HCT116 (cell line): ENCODE measurements at regions not wholly inside any gene's neighbourhood (a gene's known extent, or its start where the extent isn't known, plus 50 kb on each side); places are given as distances from the start of the nearest gene placed in this dataset.

Experiments used
- ATAC-seq: fragments of 200-7000 bp; cut with Tn5 transposase; 2 replicates; pipeline ENCODE4 v1.9.1; 2020; ENCODE audit warnings: mild to moderate bottlenecking, moderate library complexity
- BruUV-seq: library from RNA; stranded (reverse); fragments of 400-500 nt; replicated peaks from 2 replicates; lab custom pipeline; 2021; lab: Mats Ljungman, UMichigan
- CTCF ChIA-PET: fragments of 300-600 bp; sonication (Branson Sonifier 250); formaldehyde crosslinking; loops from one replicate; lab custom pipeline; 2021; ENCODE audit warnings: antibody characterized with exemption; lab: Charles Lee
- POLR2A ChIA-PET: fragments of 300-600, 350-600 bp; sonication (Branson Sonifier 250); formaldehyde crosslinking; loops from one replicate; lab custom pipeline; 2021; ENCODE audit warnings: antibody characterized with exemption; lab: Charles Lee
- RAD21 ChIA-PET, 2 experiments: fragments of 300-600 bp; sonication (Branson Sonifier 250); formaldehyde crosslinking; loops; one replicate each; lab custom pipeline; 2023; ENCODE audit warnings: low total read pairs in 2 of 2; ENCODE audit not compliant: uncharacterized antibody in 2 of 2, unreplicated experiment in 2 of 2, low non-redundant PET in 1 of 2; lab: Charles Lee
- DNase-seq: peaks from one replicate; pipeline ENCODE4 v3.0.0-alpha.2; 2010; ENCODE audit warnings: low read depth, low spot score
- H2AFZ ChIP-seq: fragments of 200-600 bp; shearing (Covaris generic), sonication (generic); 2 replicates; pipeline ENCODE4 v1.6.1; 2017; ENCODE audit warnings: low read depth, mixed run types, mixed read lengths, antibody characterized with exemption, low read length; ENCODE audit not compliant: poor library complexity, severe bottlenecking
- H3K27ac ChIP-seq: 2 replicates; pipeline ENCODE4 v1.5.1; 2012; ENCODE audit warnings: low read depth, low read length
- H3K27me3 ChIP-seq: fragments of 200-600 bp; sonication (generic); 2 replicates; pipeline ENCODE4 v1.6.1; 2016; ENCODE audit warnings: mixed run types, low read length, mixed read lengths; ENCODE audit not compliant: insufficient read depth
- H3K36me3 ChIP-seq, 2 experiments: fragments of 200-500 bp in 1 of 2; fragments of 200-600 bp in 1 of 2; sonication (Bioruptor generic) in 1 of 2; sonication (generic) in 1 of 2; 2 replicates each; pipeline versions ENCODE4 v1.5.1 to v1.6.1; 2014 to 2016; ENCODE audit warnings: low read length in 2 of 2, inconsistent platforms in 1 of 2, mixed read lengths in 1 of 2, mixed run types in 1 of 2; ENCODE audit not compliant: insufficient read depth in 2 of 2, control insufficient read depth in 1 of 2
- H3K4me1 ChIP-seq, 2 experiments: fragments of 200-600 bp in 1 of 2; sonication (generic) in 1 of 2; 2 replicates each; pipeline versions ENCODE4 v1.5.1 to v1.6.1; 2012 to 2017; ENCODE audit warnings: low read length in 2 of 2, inconsistent platforms in 1 of 2, mild to moderate bottlenecking in 1 of 2, mixed read lengths in 1 of 2, mixed run types in 1 of 2, moderate library complexity in 1 of 2; ENCODE audit not compliant: insufficient read depth in 2 of 2, control insufficient read depth in 1 of 2
- H3K4me2 ChIP-seq: fragments of 200-600 bp; sonication (generic); 2 replicates; pipeline ENCODE4 v1.6.1; 2017; ENCODE audit warnings: mixed run types, low read length, mixed read lengths
- H3K4me3 ChIP-seq, 2 experiments: fragments of 200-600 bp in 1 of 2; sonication (generic) in 1 of 2; replicated peaks in 1 of 2; 2 replicates each; pipeline ENCODE4 v1.5.1; 2011 to 2016; ENCODE audit warnings: low read length in 2 of 2, control low read depth in 1 of 2, low read depth in 1 of 2, mild to moderate bottlenecking in 1 of 2, mixed read lengths in 1 of 2, mixed run types in 1 of 2
- H3K79me2 ChIP-seq: fragments of 200-600 bp; sonication (generic); 2 replicates; pipeline ENCODE4 v1.6.1; 2017; ENCODE audit warnings: mild to moderate bottlenecking, mixed run types, low read length, moderate library complexity, mixed read lengths; ENCODE audit not compliant: insufficient read depth
- H3K9ac ChIP-seq: fragments of 200-600 bp; sonication (generic); 2 replicates; pipeline ENCODE4 v1.6.1; 2016; ENCODE audit warnings: low read length, mixed read lengths
- H3K9me2 ChIP-seq: fragments of 200-600 bp; sonication (generic), shearing (Covaris generic); 2 replicates; pipeline ENCODE4 v1.6.1; 2017; ENCODE audit warnings: mixed run types, mild to moderate bottlenecking, moderate library complexity; ENCODE audit not compliant: insufficient read depth
- H3K9me3 ChIP-seq, 2 experiments: fragments of 200-500 bp in 1 of 2; fragments of 200-600 bp in 1 of 2; sonication (Bioruptor generic) in 1 of 2; sonication (generic) in 1 of 2; 2 replicates each; pipeline ENCODE4 v1.6.1; 2014 to 2017; ENCODE audit warnings: low read length in 2 of 2, mixed read lengths in 2 of 2, inconsistent platforms in 1 of 2, low read depth in 1 of 2, mild to moderate bottlenecking in 1 of 2, mixed run types in 1 of 2, moderate library complexity in 1 of 2; ENCODE audit not compliant: control insufficient read depth in 1 of 2, insufficient read depth in 1 of 2
- H4K20me1 ChIP-seq: fragments of 200-600 bp; sonication (generic), shearing (Covaris generic); 2 replicates; pipeline ENCODE4 v1.6.1; 2017; ENCODE audit warnings: mixed run types, mild to moderate bottlenecking, moderate library complexity; ENCODE audit not compliant: insufficient read depth
- CBX3 ChIP-seq: IDR thresholded peaks from 2 replicates; pipeline ENCODE4 v1.6.1; 2012; ENCODE audit warnings: low read depth
- ELF1 ChIP-seq: IDR thresholded peaks from 2 replicates; pipeline ENCODE4 v1.6.1; 2012; ENCODE audit warnings: low read depth, borderline replicate concordance
- EZH2 ChIP-seq: fragments of 200-600 bp; sonication (generic); IDR thresholded peaks from 2 replicates; pipeline ENCODE4 v1.6.1; 2017; ENCODE audit warnings: antibody characterized with exemption, mixed run types
- EZH2phosphoT487 ChIP-seq: fragments of 200-600 bp; IDR thresholded peaks from 2 replicates; pipeline ENCODE4 v1.6.1; 2018; ENCODE audit warnings: antibody characterized with exemption, borderline replicate concordance
- JUND ChIP-seq: IDR thresholded peaks from 2 replicates; pipeline ENCODE4 v1.6.1; 2012
- POLR2AphosphoS5 ChIP-seq: IDR thresholded peaks from 2 replicates; pipeline ENCODE4 v1.6.1; 2011; ENCODE audit warnings: mild to moderate bottlenecking, low read depth, low read length, moderate library complexity
- SIN3A ChIP-seq: IDR thresholded peaks from 2 replicates; pipeline ENCODE4 v1.6.1; 2012; ENCODE audit warnings: low read depth
- SP1 ChIP-seq: IDR thresholded peaks from 2 replicates; pipeline ENCODE4 v1.6.1; 2012; ENCODE audit warnings: low read depth
- YY1 ChIP-seq: IDR thresholded peaks from 2 replicates; pipeline ENCODE4 v1.6.1; 2011; ENCODE audit warnings: low read length, low read depth, moderate library complexity, mild to moderate bottlenecking; ENCODE audit not compliant: insufficient replicate concordance; ENCODE audit errors: extremely low read depth
- ZFX ChIP-seq: fragments of 450-650 bp; IDR thresholded peaks from 2 replicates; pipeline ENCODE4 v1.6.1; 2017
- ZNF274 ChIP-seq: fragments of 200-500 bp; sonication (Bioruptor generic); IDR thresholded peaks from 2 replicates; pipeline ENCODE4 v1.6.1; 2014; ENCODE audit warnings: mild to moderate bottlenecking, low read depth, low read length, inconsistent platforms
- intact Hi-C: fragments of 100-400 bp; cut with micrococcal nuclease; formaldehyde crosslinking; loops from 2 replicates; pipeline ENCODE4 v1.10.0; 2022
- TF ChIP-seq, protein P1 (sequence below): IDR thresholded peaks from 2 replicates; pipeline ENCODE4 v1.6.1; 2012
- TF ChIP-seq, protein P2 (sequence below): IDR thresholded peaks from 2 replicates; pipeline ENCODE4 v1.6.1; 2012
- TF ChIP-seq, protein P3 (sequence below): IDR thresholded peaks from 2 replicates; pipeline ENCODE4 v1.6.1; 2012; ENCODE audit warnings: low read depth

DNA sequence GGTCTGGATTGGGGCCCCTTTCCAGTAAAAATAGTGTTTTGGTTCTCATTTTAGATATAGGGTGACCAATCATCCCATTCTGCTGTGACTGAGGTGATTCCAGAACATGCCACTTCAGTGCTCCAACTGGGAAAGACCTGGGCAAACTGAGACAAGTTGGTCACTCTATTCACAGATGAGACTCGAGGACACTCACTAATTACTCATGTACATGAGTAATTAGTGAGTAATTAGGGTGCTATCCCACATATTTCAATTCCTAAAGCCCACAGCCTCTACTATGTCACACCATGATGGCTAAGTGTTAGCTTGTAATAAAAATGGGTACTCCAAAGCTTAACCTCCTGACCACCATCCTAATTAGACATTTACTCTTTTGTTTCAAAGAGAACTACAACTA lies 86.0 kb downstream of the CBLN4 start:
- Histone ChIP-seq H2AFZ (no peak overlapping the region), H3K27ac (no peak overlapping the region), H3K27me3 (no peaks in the 10 kb centered on the region), H4K20me1 (no peaks in the 10 kb centered on the region), H3K4me1 (no peaks in the 10 kb centered on the region), H3K9me2 (no peaks in the 10 kb centered on the region), H3K4me3 (no peak overlapping the region), H3K36me3 (no peaks in the 10 kb centered on the region), H3K9ac (no peak overlapping the region), H3K9me3 (peaks cover 15 to 28% of the 10 kb centered on the region in 2 experiments; a peak in 2 of 4 replicates), H3K79me2 (no peaks in the 10 kb centered on the region), H3K4me2 (no peak overlapping the region)
- TF ChIP-seq, protein P1, sequence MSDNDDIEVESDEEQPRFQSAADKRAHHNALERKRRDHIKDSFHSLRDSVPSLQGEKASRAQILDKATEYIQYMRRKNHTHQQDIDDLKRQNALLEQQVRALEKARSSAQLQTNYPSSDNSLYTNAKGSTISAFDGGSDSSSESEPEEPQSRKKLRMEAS, result no peak
- TF ChIP-seq CBX3 (no peak), EZH2 (no peak), EZH2phosphoT487 (no peak), ZNF274 (no peak), ZFX (no peak), YY1 (no peak), JUND (no peak), SIN3A (no peak), POLR2AphosphoS5 (no peak), SP1 (no peak), ELF1 (no peak)
- TF ChIP-seq, protein P2, sequence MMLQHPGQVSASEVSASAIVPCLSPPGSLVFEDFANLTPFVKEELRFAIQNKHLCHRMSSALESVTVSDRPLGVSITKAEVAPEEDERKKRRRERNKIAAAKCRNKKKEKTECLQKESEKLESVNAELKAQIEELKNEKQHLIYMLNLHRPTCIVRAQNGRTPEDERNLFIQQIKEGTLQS, result no peak
- TF ChIP-seq, protein P3, sequence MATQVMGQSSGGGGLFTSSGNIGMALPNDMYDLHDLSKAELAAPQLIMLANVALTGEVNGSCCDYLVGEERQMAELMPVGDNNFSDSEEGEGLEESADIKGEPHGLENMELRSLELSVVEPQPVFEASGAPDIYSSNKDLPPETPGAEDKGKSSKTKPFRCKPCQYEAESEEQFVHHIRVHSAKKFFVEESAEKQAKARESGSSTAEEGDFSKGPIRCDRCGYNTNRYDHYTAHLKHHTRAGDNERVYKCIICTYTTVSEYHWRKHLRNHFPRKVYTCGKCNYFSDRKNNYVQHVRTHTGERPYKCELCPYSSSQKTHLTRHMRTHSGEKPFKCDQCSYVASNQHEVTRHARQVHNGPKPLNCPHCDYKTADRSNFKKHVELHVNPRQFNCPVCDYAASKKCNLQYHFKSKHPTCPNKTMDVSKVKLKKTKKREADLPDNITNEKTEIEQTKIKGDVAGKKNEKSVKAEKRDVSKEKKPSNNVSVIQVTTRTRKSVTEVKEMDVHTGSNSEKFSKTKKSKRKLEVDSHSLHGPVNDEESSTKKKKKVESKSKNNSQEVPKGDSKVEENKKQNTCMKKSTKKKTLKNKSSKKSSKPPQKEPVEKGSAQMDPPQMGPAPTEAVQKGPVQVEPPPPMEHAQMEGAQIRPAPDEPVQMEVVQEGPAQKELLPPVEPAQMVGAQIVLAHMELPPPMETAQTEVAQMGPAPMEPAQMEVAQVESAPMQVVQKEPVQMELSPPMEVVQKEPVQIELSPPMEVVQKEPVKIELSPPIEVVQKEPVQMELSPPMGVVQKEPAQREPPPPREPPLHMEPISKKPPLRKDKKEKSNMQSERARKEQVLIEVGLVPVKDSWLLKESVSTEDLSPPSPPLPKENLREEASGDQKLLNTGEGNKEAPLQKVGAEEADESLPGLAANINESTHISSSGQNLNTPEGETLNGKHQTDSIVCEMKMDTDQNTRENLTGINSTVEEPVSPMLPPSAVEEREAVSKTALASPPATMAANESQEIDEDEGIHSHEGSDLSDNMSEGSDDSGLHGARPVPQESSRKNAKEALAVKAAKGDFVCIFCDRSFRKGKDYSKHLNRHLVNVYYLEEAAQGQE, result no peak
- DNase-seq (no peak), ATAC-seq (no peak)
- ChIA-PET POLR2A (no interaction called here), CTCF (no interaction called here), RAD21 (no interaction called here)
- intact Hi-C loops, result no loop called here
- BruUV-seq, result no TSS peak
